ENCODE measurements at regions not wholly inside any gene's neighbourhood (a gene's known extent, or its start where the extent isn't known, plus 50 kb on each side); places are given as distances from the start of the nearest gene placed in this dataset.

- no peak for DNase-seq
- H3K4me3 Mint-ChIP-seq, result no peak overlapping the region
- H3K36me3 Mint-ChIP-seq (ENCODE audit: insufficient read depth), result no peaks in the 10 kb centered on the region
- no peak overlapping the region for H3K27ac Mint-ChIP-seq
- no peak for ATAC-seq (replicated peaks)
- no peaks in the 10 kb centered on the region for H3K4me1 Mint-ChIP-seq (ENCODE audit: low read depth in 2 of 2)
- H3K9me3 Mint-ChIP-seq, result no peaks in the 10 kb centered on the region
- no peaks in the 10 kb centered on the region for H3K27me3 Mint-ChIP-seq
Observed at GRCh38 chr4:135804785-135805184, 1603.2 kb upstream of the PABPC4L start.

GRCh38 chr4:135777361-135777760, 1575.8 kb upstream of the PABPC4L start:
- no peak for ATAC-seq (replicated peaks)
- DNase-seq, result no peak
- Mint-ChIP-seq H3K27me3 (no peaks in the 10 kb centered on the region), H3K4me3 (no peak overlapping the region), H3K36me3 (ENCODE audit: insufficient read depth) (no peaks in the 10 kb centered on the region), H3K4me1 (ENCODE audit: low read depth in 2 of 2) (no peaks in the 10 kb centered on the region), H3K27ac (no peak overlapping the region), H3K9me3 (peaks cover 4 to 8% of the 10 kb centered on the region in 2 donors)

- no peak for ATAC-seq (replicated peaks)
- H3K27me3 Mint-ChIP-seq, result no peaks in the 10 kb centered on the region
- H3K9me3 Mint-ChIP-seq, result peaks cover 4 to 14% of the 10 kb centered on the region in 2 donors
- H3K4me1 Mint-ChIP-seq (ENCODE audit: low read depth in 2 of 2), result no peaks in the 10 kb centered on the region
- DNase-seq, result no peak
- no peak overlapping the region for H3K27ac Mint-ChIP-seq
- no peaks in the 10 kb centered on the region for H3K36me3 Mint-ChIP-seq (ENCODE audit: insufficient read depth)
- H3K4me3 Mint-ChIP-seq, result no peak overlapping the region
Observed at GRCh38 chr4:135775909-135776308, 1574.3 kb upstream of the PABPC4L start.

- Mint-ChIP-seq H3K4me1 (ENCODE audit: low read depth in 2 of 2) (no peaks in the 10 kb centered on the region), H3K36me3 (ENCODE audit: insufficient read depth) (no peaks in the 10 kb centered on the region), H3K27me3 (no peaks in the 10 kb centered on the region), H3K9me3 (peaks cover 10 to 19% of the 10 kb centered on the region in 2 donors), H3K4me3 (no peak overlapping the region), H3K27ac (no peak overlapping the region)
- DNase-seq, result no peak
- no peak for ATAC-seq (replicated peaks)
Observed at GRCh38 chr4:135770505-135770904, 1568.9 kb upstream of the PABPC4L start.

- no peaks in the 10 kb centered on the region for H3K27me3 Mint-ChIP-seq
Observed at GRCh38 chr4:135744928-135745327, 1543.3 kb upstream of the PABPC4L start.

GRCh38 chr4:135741583-135741982, 1540.0 kb upstream of the PABPC4L start:
- H3K27me3 Mint-ChIP-seq, result no peaks in the 10 kb centered on the region
- H3K4me3 Mint-ChIP-seq, result no peak overlapping the region
- no peaks in the 10 kb centered on the region for H3K4me1 Mint-ChIP-seq (ENCODE audit: low read depth in 2 of 2)
- H3K27ac Mint-ChIP-seq, result no peak overlapping the region
- no peak for ATAC-seq (replicated peaks)
- DNase-seq, result no peak
- peaks cover 11% of the 10 kb centered on the region in 2 donors for H3K9me3 Mint-ChIP-seq
- no peaks in the 10 kb centered on the region for H3K36me3 Mint-ChIP-seq (ENCODE audit: insufficient read depth)

More at GRCh38 chr4:135744928-135745327, 1543.3 kb upstream of the PABPC4L start:
- no peak overlapping the region for H3K27ac Mint-ChIP-seq
- no peaks in the 10 kb centered on the region for H3K4me1 Mint-ChIP-seq (ENCODE audit: low read depth in 2 of 2)
- H3K4me3 Mint-ChIP-seq, result no peak overlapping the region
- H3K9me3 Mint-ChIP-seq, result peaks cover 9 to 11% of the 10 kb centered on the region in 2 donors
- H3K36me3 Mint-ChIP-seq (ENCODE audit: insufficient read depth), result no peaks in the 10 kb centered on the region
- DNase-seq (no peak), ATAC-seq (replicated peaks) (no peak)

GRCh38 chr4:135739354-135739753, 1537.8 kb upstream of the PABPC4L start:
- Mint-ChIP-seq H3K4me1 (ENCODE audit: low read depth in 2 of 2) (no peaks in the 10 kb centered on the region), H3K27ac (no peak overlapping the region), H3K36me3 (ENCODE audit: insufficient read depth) (no peaks in the 10 kb centered on the region), H3K4me3 (no peak overlapping the region), H3K27me3 (no peaks in the 10 kb centered on the region), H3K9me3 (peaks cover 8 to 11% of the 10 kb centered on the region in 2 donors)
- ATAC-seq (replicated peaks) (no peak), DNase-seq (no peak)

- ATAC-seq (replicated peaks) (no peak), DNase-seq (no peak)
- Mint-ChIP-seq H3K9me3 (peaks cover 3 to 13% of the 10 kb centered on the region in 2 donors), H3K4me1 (ENCODE audit: low read depth in 2 of 2) (no peaks in the 10 kb centered on the region), H3K27ac (no peak overlapping the region), H3K36me3 (ENCODE audit: insufficient read depth) (no peaks in the 10 kb centered on the region), H3K27me3 (no peaks in the 10 kb centered on the region), H3K4me3 (no peak overlapping the region)
Observed at GRCh38 chr4:135735512-135735911, 1533.9 kb upstream of the PABPC4L start.

GRCh38 chr4:135732448-135732847, 1530.9 kb upstream of the PABPC4L start:
- ATAC-seq (replicated peaks) (no peak), DNase-seq (no peak)
- H3K27ac Mint-ChIP-seq, result no peak overlapping the region
- H3K9me3 Mint-ChIP-seq, result peaks cover 2 to 9% of the 10 kb centered on the region in 2 donors
- no peaks in the 10 kb centered on the region for H3K27me3 Mint-ChIP-seq
- H3K4me3 Mint-ChIP-seq, result no peak overlapping the region
- no peaks in the 10 kb centered on the region for H3K36me3 Mint-ChIP-seq (ENCODE audit: insufficient read depth)
- H3K4me1 Mint-ChIP-seq (ENCODE audit: low read depth in 2 of 2), result no peaks in the 10 kb centered on the region

GRCh38 chr4:135731682-135732081, 1530.1 kb upstream of the PABPC4L start:
- DNase-seq, result no peak
- Mint-ChIP-seq H3K27me3 (no peaks in the 10 kb centered on the region), H3K4me1 (ENCODE audit: low read depth in 2 of 2) (no peaks in the 10 kb centered on the region)

GRCh38 chr4:135724421-135724820, 1522.8 kb upstream of the PABPC4L start:
- H3K27ac Mint-ChIP-seq, result no peak overlapping the region
- ATAC-seq (replicated peaks) (no peak), DNase-seq (no peak)
- H3K4me1 Mint-ChIP-seq (ENCODE audit: low read depth in 2 of 2), result no peaks in the 10 kb centered on the region
- H3K4me3 Mint-ChIP-seq, result no peak overlapping the region
- peaks cover 7 to 8% of the 10 kb centered on the region in 2 donors for H3K9me3 Mint-ChIP-seq
- no peaks in the 10 kb centered on the region for H3K27me3 Mint-ChIP-seq
- no peaks in the 10 kb centered on the region for H3K36me3 Mint-ChIP-seq (ENCODE audit: insufficient read depth)

More at GRCh38 chr4:135731682-135732081, 1530.1 kb upstream of the PABPC4L start:
- Mint-ChIP-seq H3K36me3 (ENCODE audit: insufficient read depth) (no peaks in the 10 kb centered on the region), H3K4me3 (no peak overlapping the region), H3K27ac (no peak overlapping the region), H3K9me3 (peaks cover 2 to 15% of the 10 kb centered on the region in 2 donors)
- ATAC-seq (replicated peaks), result no peak

GRCh38 chr4:135718019-135718418, 1516.4 kb upstream of the PABPC4L start:
- no peaks in the 10 kb centered on the region for H3K4me1 Mint-ChIP-seq (ENCODE audit: low read depth in 2 of 2)
- no peaks in the 10 kb centered on the region for H3K27me3 Mint-ChIP-seq
- H3K27ac Mint-ChIP-seq, result no peak overlapping the region
- ATAC-seq (replicated peaks) (no peak), DNase-seq (no peak)
- H3K9me3 Mint-ChIP-seq, result peaks cover 0 to 4% of the 10 kb centered on the region in 2 donors
- no peak overlapping the region for H3K4me3 Mint-ChIP-seq
- no peaks in the 10 kb centered on the region for H3K36me3 Mint-ChIP-seq (ENCODE audit: insufficient read depth)

GRCh38 chr4:135705343-135705742, 1503.8 kb upstream of the PABPC4L start:
- Mint-ChIP-seq H3K4me3 (no peak overlapping the region), H3K27me3 (no peaks in the 10 kb centered on the region), H3K36me3 (ENCODE audit: insufficient read depth) (no peaks in the 10 kb centered on the region), H3K27ac (no peak overlapping the region), H3K4me1 (ENCODE audit: low read depth in 2 of 2) (no peaks in the 10 kb centered on the region), H3K9me3 (peaks cover 0 to 4% of the 10 kb centered on the region in 2 donors)
- DNase-seq (no peak), ATAC-seq (replicated peaks) (no peak)

GRCh38 chr4:135694066-135694465, 1492.5 kb upstream of the PABPC4L start:
- ATAC-seq (replicated peaks), result no peak
- no peaks in the 10 kb centered on the region for H3K4me1 Mint-ChIP-seq (ENCODE audit: low read depth in 2 of 2)
- no peak overlapping the region for H3K27ac Mint-ChIP-seq
- H3K36me3 Mint-ChIP-seq (ENCODE audit: insufficient read depth), result no peaks in the 10 kb centered on the region
- peaks cover 7% of the 10 kb centered on the region in 2 donors for H3K9me3 Mint-ChIP-seq
- no peak overlapping the region for H3K4me3 Mint-ChIP-seq
- no peak for DNase-seq
- no peaks in the 10 kb centered on the region for H3K27me3 Mint-ChIP-seq

- Mint-ChIP-seq H3K36me3 (ENCODE audit: insufficient read depth) (no peaks in the 10 kb centered on the region), H3K27me3 (no peaks in the 10 kb centered on the region), H3K27ac (no peak overlapping the region), H3K4me1 (ENCODE audit: low read depth in 2 of 2) (no peaks in the 10 kb centered on the region), H3K4me3 (no peak overlapping the region), H3K9me3 (peaks cover 3 to 12% of the 10 kb centered on the region in 2 donors)
- DNase-seq, result no peak
- no peak for ATAC-seq (replicated peaks)
Observed at GRCh38 chr4:135684001-135684400, 1482.4 kb upstream of the PABPC4L start.
